ENCODE measurements at regions not wholly inside any gene's neighbourhood (a gene's known extent, or its start where the extent isn't known, plus 50 kb on each side); places are given as distances from the start of the nearest gene placed in this dataset.

DNA sequence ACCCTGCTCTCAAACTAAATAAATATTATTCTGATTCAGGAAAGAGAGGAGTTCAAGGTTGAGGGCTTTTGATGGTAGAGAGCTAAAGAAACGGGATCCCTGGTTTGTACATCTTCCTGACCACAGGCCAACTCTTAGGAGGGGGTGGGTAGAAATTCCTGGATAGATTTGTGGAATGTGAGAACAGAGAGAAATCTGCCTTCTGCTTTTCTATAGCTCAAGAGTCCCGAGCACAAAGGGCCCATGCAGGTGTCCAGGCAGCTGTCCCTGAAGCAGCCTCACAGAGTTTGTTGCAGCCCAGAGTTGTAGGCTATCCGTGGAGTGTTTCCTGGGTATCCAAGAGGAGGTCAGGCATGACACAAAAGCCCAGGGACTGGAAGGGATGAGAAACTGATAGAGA is 198.6 kb downstream of the BCAT1 start (continued):
- peak; percentile 48; the same call in 1 of the 2 replicates for TF ChIP-seq CREM (IDR thresholded peaks at IDR 0.05)
- no peak for TF ChIP-seq CREM (CRISPR knock-in tag; IDR thresholded peaks at IDR 0.05)
- TF ChIP-seq RCOR2 (CRISPR knock-in tag; IDR thresholded peaks at IDR 0.05), result 0 out of 2 replicates have a peak, but pooled peaks have one; percentile 17
- TF ChIP-seq, protein P1, sequence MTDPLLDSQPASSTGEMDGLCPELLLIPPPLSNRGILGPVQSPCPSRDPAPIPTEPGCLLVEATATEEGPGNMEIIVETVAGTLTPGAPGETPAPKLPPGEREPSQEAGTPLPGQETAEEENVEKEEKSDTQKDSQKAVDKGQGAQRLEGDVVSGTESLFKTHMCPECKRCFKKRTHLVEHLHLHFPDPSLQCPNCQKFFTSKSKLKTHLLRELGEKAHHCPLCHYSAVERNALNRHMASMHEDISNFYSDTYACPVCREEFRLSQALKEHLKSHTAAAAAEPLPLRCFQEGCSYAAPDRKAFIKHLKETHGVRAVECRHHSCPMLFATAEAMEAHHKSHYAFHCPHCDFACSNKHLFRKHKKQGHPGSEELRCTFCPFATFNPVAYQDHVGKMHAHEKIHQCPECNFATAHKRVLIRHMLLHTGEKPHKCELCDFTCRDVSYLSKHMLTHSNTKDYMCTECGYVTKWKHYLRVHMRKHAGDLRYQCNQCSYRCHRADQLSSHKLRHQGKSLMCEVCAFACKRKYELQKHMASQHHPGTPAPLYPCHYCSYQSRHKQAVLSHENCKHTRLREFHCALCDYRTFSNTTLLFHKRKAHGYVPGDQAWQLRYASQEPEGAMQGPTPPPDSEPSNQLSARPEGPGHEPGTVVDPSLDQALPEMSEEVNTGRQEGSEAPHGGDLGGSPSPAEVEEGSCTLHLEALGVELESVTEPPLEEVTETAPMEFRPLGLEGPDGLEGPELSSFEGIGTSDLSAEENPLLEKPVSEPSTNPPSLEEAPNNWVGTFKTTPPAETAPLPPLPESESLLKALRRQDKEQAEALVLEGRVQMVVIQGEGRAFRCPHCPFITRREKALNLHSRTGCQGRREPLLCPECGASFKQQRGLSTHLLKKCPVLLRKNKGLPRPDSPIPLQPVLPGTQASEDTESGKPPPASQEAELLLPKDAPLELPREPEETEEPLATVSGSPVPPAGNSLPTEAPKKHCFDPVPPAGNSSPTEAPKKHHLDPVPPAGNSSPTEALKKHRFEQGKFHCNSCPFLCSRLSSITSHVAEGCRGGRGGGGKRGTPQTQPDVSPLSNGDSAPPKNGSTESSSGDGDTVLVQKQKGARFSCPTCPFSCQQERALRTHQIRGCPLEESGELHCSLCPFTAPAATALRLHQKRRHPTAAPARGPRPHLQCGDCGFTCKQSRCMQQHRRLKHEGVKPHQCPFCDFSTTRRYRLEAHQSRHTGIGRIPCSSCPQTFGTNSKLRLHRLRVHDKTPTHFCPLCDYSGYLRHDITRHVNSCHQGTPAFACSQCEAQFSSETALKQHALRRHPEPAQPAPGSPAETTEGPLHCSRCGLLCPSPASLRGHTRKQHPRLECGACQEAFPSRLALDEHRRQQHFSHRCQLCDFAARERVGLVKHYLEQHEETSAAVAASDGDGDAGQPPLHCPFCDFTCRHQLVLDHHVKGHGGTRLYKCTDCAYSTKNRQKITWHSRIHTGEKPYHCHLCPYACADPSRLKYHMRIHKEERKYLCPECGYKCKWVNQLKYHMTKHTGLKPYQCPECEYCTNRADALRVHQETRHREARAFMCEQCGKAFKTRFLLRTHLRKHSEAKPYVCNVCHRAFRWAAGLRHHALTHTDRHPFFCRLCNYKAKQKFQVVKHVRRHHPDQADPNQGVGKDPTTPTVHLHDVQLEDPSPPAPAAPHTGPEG (CRISPR knock-in tag; IDR thresholded peaks at IDR 0.05), result no peak
- TF ChIP-seq ZNF576 (CRISPR knock-in tag; IDR thresholded peaks at IDR 0.05), result no peak
- no peak for TF ChIP-seq HIVEP1 (CRISPR knock-in tag; IDR thresholded peaks at IDR 0.05)
- TF ChIP-seq, protein P2, sequence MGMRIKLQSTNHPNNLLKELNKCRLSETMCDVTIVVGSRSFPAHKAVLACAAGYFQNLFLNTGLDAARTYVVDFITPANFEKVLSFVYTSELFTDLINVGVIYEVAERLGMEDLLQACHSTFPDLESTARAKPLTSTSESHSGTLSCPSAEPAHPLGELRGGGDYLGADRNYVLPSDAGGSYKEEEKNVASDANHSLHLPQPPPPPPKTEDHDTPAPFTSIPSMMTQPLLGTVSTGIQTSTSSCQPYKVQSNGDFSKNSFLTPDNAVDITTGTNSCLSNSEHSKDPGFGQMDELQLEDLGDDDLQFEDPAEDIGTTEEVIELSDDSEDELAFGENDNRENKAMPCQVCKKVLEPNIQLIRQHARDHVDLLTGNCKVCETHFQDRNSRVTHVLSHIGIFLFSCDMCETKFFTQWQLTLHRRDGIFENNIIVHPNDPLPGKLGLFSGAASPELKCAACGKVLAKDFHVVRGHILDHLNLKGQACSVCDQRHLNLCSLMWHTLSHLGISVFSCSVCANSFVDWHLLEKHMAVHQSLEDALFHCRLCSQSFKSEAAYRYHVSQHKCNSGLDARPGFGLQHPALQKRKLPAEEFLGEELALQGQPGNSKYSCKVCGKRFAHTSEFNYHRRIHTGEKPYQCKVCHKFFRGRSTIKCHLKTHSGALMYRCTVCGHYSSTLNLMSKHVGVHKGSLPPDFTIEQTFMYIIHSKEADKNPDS (CRISPR knock-in tag; IDR thresholded peaks at IDR 0.05), result no peak
- TF ChIP-seq GPN1 (CRISPR knock-in tag; IDR thresholded peaks at IDR 0.05; ENCODE audit: borderline replicate concordance), result no peak
- no peak for TF ChIP-seq ZBTB8A (CRISPR knock-in tag; IDR thresholded peaks at IDR 0.05; ENCODE audit: borderline replicate concordance, low read depth)
- no peak for TF ChIP-seq ZNF577 (CRISPR knock-in tag; IDR thresholded peaks at IDR 0.05; ENCODE audit: borderline replicate concordance, low read depth)
- no peak for TF ChIP-seq SCMH1 (CRISPR knock-in tag; IDR thresholded peaks at IDR 0.05; ENCODE audit: borderline replicate concordance)
- no peak for TF ChIP-seq ZNF660 (CRISPR knock-in tag; IDR thresholded peaks at IDR 0.05; ENCODE audit: borderline replicate concordance, low read depth)
- TF ChIP-seq TSC22D2 (CRISPR knock-in tag; IDR thresholded peaks at IDR 0.05; ENCODE audit: borderline replicate concordance), result no peak
- TF ChIP-seq TAF1 (CRISPR knock-in tag; IDR thresholded peaks at IDR 0.05), result 0 out of 2 replicates have a peak, but pooled peaks have one; percentile 21
- TF ChIP-seq ZNF850 (CRISPR knock-in tag; conservative IDR thresholded peaks at IDR 0.05), result no peak
- no peak for TF ChIP-seq HDAC6 (IDR thresholded peaks at IDR 0.05; ENCODE audit: low read depth, low read length)
- TF ChIP-seq SKIL (CRISPR knock-in tag; IDR thresholded peaks at IDR 0.05; ENCODE audit: borderline replicate concordance), result no peak
- no peak for TF ChIP-seq MNT (IDR thresholded peaks at IDR 0.05)

All from HepG2 (cell line).